Vagina (tissue), 2 donors: ENCODE measurements at regions not wholly inside any gene's neighbourhood (a gene's known extent, or its start where the extent isn't known, plus 50 kb on each side); places are given as distances from the start of the nearest gene placed in this dataset.

Experiments used
- POLR2AphosphoS5 ChIP-seq, 2 donors: sonication (generic); formaldehyde crosslinking; IDR thresholded peaks; one replicate each; pipeline ENCODE4 v1.9.0; 2017; ENCODE audit warnings: antibody characterized with exemption in 2 of 2, mild to moderate bottlenecking in 2 of 2, low read depth in 1 of 2; ENCODE audit not compliant: insufficient read depth in 1 of 2
- TF ChIP-seq, protein P1 (sequence below), 3 experiments: fragments of 450-650 bp in 2 of 3; fragments of 200-600 bp in 1 of 3; sonication (generic) in 1 of 3; IDR thresholded peaks; one replicate each; pipeline ENCODE4 v1.5.1; 2017 to 2019; ENCODE audit warnings: antibody characterized with exemption in 3 of 3, mild to moderate bottlenecking in 2 of 3, moderate library complexity in 2 of 3

DNA sequence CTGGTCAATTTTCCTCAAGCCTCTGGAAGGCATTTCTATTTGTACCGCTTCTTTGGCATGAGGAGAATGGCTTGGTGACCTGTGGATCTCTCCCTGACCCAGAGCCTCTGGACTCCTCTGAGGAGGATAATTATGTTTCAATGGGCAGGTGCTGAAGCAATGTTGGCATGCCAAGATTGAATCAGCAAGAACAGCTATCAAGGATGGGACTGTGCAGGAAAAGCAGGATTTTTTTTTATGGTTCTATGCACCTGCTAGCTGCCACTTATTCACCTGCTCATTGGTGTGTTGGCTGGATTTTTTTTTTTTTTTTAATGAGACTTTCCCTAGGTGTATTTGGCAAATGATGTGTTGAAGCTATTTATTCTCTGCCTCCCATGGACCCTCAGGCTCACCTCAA, 821.2 kb downstream of the RPA4 start:
- TF ChIP-seq POLR2AphosphoS5 (IDR thresholded peaks at IDR 0.05; ENCODE audit: insufficient read depth in 1 of 2, low read depth in 1 of 2) = no peak
- TF ChIP-seq, protein P1, sequence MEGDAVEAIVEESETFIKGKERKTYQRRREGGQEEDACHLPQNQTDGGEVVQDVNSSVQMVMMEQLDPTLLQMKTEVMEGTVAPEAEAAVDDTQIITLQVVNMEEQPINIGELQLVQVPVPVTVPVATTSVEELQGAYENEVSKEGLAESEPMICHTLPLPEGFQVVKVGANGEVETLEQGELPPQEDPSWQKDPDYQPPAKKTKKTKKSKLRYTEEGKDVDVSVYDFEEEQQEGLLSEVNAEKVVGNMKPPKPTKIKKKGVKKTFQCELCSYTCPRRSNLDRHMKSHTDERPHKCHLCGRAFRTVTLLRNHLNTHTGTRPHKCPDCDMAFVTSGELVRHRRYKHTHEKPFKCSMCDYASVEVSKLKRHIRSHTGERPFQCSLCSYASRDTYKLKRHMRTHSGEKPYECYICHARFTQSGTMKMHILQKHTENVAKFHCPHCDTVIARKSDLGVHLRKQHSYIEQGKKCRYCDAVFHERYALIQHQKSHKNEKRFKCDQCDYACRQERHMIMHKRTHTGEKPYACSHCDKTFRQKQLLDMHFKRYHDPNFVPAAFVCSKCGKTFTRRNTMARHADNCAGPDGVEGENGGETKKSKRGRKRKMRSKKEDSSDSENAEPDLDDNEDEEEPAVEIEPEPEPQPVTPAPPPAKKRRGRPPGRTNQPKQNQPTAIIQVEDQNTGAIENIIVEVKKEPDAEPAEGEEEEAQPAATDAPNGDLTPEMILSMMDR (IDR thresholded peaks at IDR 0.05) = no peak
